ENCODE measurements at regions not wholly inside any gene's neighbourhood (a gene's known extent, or its start where the extent isn't known, plus 50 kb on each side); places are given as distances from the start of the nearest gene placed in this dataset.

- no peaks in the 10 kb centered on the region for H3K4me1 ChIP-seq (ENCODE audit: control insufficient read depth, insufficient read depth, low read length)
- TF ChIP-seq STAT1 (conservative IDR thresholded peaks at IDR 0.05) (no peak), ATF3 (IDR thresholded peaks at IDR 0.05; ENCODE audit: borderline replicate concordance, extremely low read depth, low read depth, low read length) (no peak), E2F4 (IDR thresholded peaks at IDR 0.05; ENCODE audit: low read depth, low read length) (no peak), SRF (IDR thresholded peaks at IDR 0.05; ENCODE audit: low read depth in 2 of 2, low read length in 2 of 2) (no peak), ESRRA (IDR thresholded peaks at IDR 0.05; ENCODE audit: low read length) (no peak), NR2C1 (IDR thresholded peaks at IDR 0.05) (no peak), FOXM1 (IDR thresholded peaks at IDR 0.05; ENCODE audit: low read depth, low read length) (no peak), CHD1 (IDR thresholded peaks at IDR 0.05; ENCODE audit: low read depth, low read length) (no peak), PAX8 (IDR thresholded peaks at IDR 0.05) (no peak), ZBTB4 (CRISPR knock-in tag; IDR thresholded peaks at IDR 0.05) (no peak), EZH2 (IDR thresholded peaks at IDR 0.05; ENCODE audit: borderline replicate concordance, control insufficient read depth, low read depth, low read length) (no peak), RAD21 (IDR thresholded peaks at IDR 0.05; ENCODE audit: insufficient read depth, low read depth, low read length) (no peak), JUND (IDR thresholded peaks at IDR 0.05; ENCODE audit: low read depth, low read length) (no peak), GATAD2B (conservative IDR thresholded peaks at IDR 0.05; ENCODE audit: low read depth) (no peak), CBFB (IDR thresholded peaks at IDR 0.05; ENCODE audit: low read depth) (no peak), POLR2A (IDR thresholded peaks at IDR 0.05; ENCODE audit: low read depth, low read length) (no peak)
- DNase-seq (ENCODE audit: low read depth, low spot score) (no peak), FAIRE-seq (no peak), ATAC-seq (no peak)
- no peak overlapping the region for H3K27ac ChIP-seq (ENCODE audit: control insufficient read depth, insufficient read depth)
- ChIA-PET SMC1A (ENCODE audit: uncharacterized antibody, unreplicated experiment) (interaction anchor here (1.1 to 1.5 kb wide), 2 partner anchors 16 to 26 kb away, joined by 3 read pairs; no protein-coding TSS in a partner anchor), POLR2A (no interaction called here), CTCF (no interaction called here), RAD21 (ENCODE audit: unreplicated experiment) (no interaction called here)
- no peak overlapping the region for H2AFZ ChIP-seq (ENCODE audit: control insufficient read depth, low read depth, low read length)
- H3K4me3 ChIP-seq = no peak overlapping the region
- H3K4me2 ChIP-seq (ENCODE audit: control insufficient read depth, insufficient read depth) = no peak overlapping the region
- H3K79me2 ChIP-seq (ENCODE audit: control insufficient read depth, insufficient read depth, low read length) = no peaks in the 10 kb centered on the region
- no peaks in the 10 kb centered on the region for H3K36me3 ChIP-seq (ENCODE audit: control insufficient read depth in 2 of 2, insufficient read depth in 2 of 2, low read length in 1 of 2)
- H3K9me3 ChIP-seq (replicated peaks; ENCODE audit: control insufficient read depth, insufficient read depth, low read length) = no peaks in the 10 kb centered on the region
- BruUV-seq (replicated peaks) = no TSS peak
- intact Hi-C loops (cut with micrococcal nuclease; ENCODE audit: unreplicated experiment) (no loop called here), in situ Hi-C loops (cut with MboI) (no loop called here)
- H3K27me3 ChIP-seq (replicated peaks in 1 of 2; ENCODE audit: control insufficient read depth in 2 of 2, insufficient read depth in 2 of 2, low read length in 1 of 2) = no peaks in the 10 kb centered on the region
- H3K9ac ChIP-seq (ENCODE audit: control insufficient read depth, insufficient read depth, low read length) = no peak overlapping the region
- H4K20me1 ChIP-seq (ENCODE audit: control insufficient read depth, insufficient read depth) = no peaks in the 10 kb centered on the region
- 3% methylated on average over 2 of the region's 2 CpGs for WGBS (ENCODE audit: insufficient coverage, insufficient replicate concordance, low lambda C conversion rate, missing lambda C conversion rate)
Observed at GRCh38 chr4:129583868-129584267, 487.9 kb downstream of the C4orf33 start.

All from GM12878 (cell line).